ENCODE measurements at regions not wholly inside any gene's neighbourhood (a gene's known extent, or its start where the extent isn't known, plus 50 kb on each side); places are given as distances from the start of the nearest gene placed in this dataset.
A peak's percentile ranks its signal among the peaks of the same experiment; 100 is the strongest.

GRCh38 chr7:69411466-69411865, 186.8 kb upstream of the AUTS2 start:
- no peak for FAIRE-seq
- Histone ChIP-seq H3K9ac (ENCODE audit: low read length) (no peak overlapping the region), H3K4me3 (ENCODE audit: insufficient read depth, low read depth, low read length) (no peak overlapping the region), H3K36me3 (ENCODE audit: insufficient read depth, low read length) (no peaks in the 10 kb centered on the region), H3K27ac (ENCODE audit: low read depth, low read length) (no peak overlapping the region), H3K4me1 (ENCODE audit: insufficient read depth, low read length) (no peaks in the 10 kb centered on the region), H3K27me3 (ENCODE audit: insufficient read depth, low read length) (no peaks in the 10 kb centered on the region), H3K9me3 (ENCODE audit: insufficient read depth, low read depth, low read length) (no peaks in the 10 kb centered on the region), H3K79me2 (ENCODE audit: insufficient read depth, low read length) (no peaks in the 10 kb centered on the region), H3K4me2 (ENCODE audit: low read length) (no peak overlapping the region), H2AFZ (ENCODE audit: low read depth, low read length) (no peak overlapping the region), H4K20me1 (ENCODE audit: insufficient read depth, low read length) (no peaks in the 10 kb centered on the region)
- Mint-ChIP-seq H3K36me3 (ENCODE audit: low read depth, unreplicated experiment) (no peaks in the 10 kb centered on the region), H3K27me3 (ENCODE audit: low read depth, unreplicated experiment) (peaks cover 2% of the 10 kb centered on the region), H3K9me3 (ENCODE audit: unreplicated experiment) (peaks cover 4% of the 10 kb centered on the region), H3K4me3 (ENCODE audit: unreplicated experiment) (no peak overlapping the region), H3K4me1 (ENCODE audit: low read depth, unreplicated experiment) (peaks cover 5% of the 10 kb centered on the region), H3K27ac (ENCODE audit: unreplicated experiment) (no peak overlapping the region)
- no peak for TF ChIP-seq EZH2 (IDR thresholded peaks at IDR 0.05; ENCODE audit: insufficient read depth, low read length)
- TF ChIP-seq, protein P1, sequence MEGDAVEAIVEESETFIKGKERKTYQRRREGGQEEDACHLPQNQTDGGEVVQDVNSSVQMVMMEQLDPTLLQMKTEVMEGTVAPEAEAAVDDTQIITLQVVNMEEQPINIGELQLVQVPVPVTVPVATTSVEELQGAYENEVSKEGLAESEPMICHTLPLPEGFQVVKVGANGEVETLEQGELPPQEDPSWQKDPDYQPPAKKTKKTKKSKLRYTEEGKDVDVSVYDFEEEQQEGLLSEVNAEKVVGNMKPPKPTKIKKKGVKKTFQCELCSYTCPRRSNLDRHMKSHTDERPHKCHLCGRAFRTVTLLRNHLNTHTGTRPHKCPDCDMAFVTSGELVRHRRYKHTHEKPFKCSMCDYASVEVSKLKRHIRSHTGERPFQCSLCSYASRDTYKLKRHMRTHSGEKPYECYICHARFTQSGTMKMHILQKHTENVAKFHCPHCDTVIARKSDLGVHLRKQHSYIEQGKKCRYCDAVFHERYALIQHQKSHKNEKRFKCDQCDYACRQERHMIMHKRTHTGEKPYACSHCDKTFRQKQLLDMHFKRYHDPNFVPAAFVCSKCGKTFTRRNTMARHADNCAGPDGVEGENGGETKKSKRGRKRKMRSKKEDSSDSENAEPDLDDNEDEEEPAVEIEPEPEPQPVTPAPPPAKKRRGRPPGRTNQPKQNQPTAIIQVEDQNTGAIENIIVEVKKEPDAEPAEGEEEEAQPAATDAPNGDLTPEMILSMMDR (IDR thresholded peaks at IDR 0.05; ENCODE audit: insufficient read depth, low read depth, low read length) = no peak
- DNase-seq (ENCODE audit: low read depth) = no peak

- no peaks in the 10 kb centered on the region for H3K27me3 ChIP-seq (ENCODE audit: insufficient read depth, low read length)
- no peaks in the 10 kb centered on the region for H3K4me1 ChIP-seq (ENCODE audit: insufficient read depth, low read length)
- Mint-ChIP-seq H3K36me3 (ENCODE audit: low read depth, unreplicated experiment) (no peaks in the 10 kb centered on the region), H3K4me1 (ENCODE audit: low read depth, unreplicated experiment) (peaks cover 5% of the 10 kb centered on the region), H3K9me3 (ENCODE audit: unreplicated experiment) (peaks cover 6% of the 10 kb centered on the region), H3K27me3 (ENCODE audit: low read depth, unreplicated experiment) (peaks cover 3% of the 10 kb centered on the region), H3K4me3 (ENCODE audit: unreplicated experiment) (no peak overlapping the region), H3K27ac (ENCODE audit: unreplicated experiment) (peak overlapping the region; percentile 34)
- TF ChIP-seq, protein P1 (IDR thresholded peaks at IDR 0.05; ENCODE audit: insufficient read depth, low read depth, low read length) = no peak
- TF ChIP-seq EZH2 (IDR thresholded peaks at IDR 0.05; ENCODE audit: insufficient read depth, low read length) = no peak
- peak overlapping the region; percentile 45 for H2AFZ ChIP-seq (ENCODE audit: low read depth, low read length)
- H3K27ac ChIP-seq (ENCODE audit: low read depth, low read length) = no peak overlapping the region
- no peaks in the 10 kb centered on the region for H3K79me2 ChIP-seq (ENCODE audit: insufficient read depth, low read length)
- H3K4me3 ChIP-seq (ENCODE audit: insufficient read depth, low read depth, low read length) = no peak overlapping the region
- H3K9ac ChIP-seq (ENCODE audit: low read length) = no peak overlapping the region
- H3K36me3 ChIP-seq (ENCODE audit: insufficient read depth, low read length) = no peaks in the 10 kb centered on the region
- H4K20me1 ChIP-seq (ENCODE audit: insufficient read depth, low read length) = no peaks in the 10 kb centered on the region
- H3K9me3 ChIP-seq (ENCODE audit: insufficient read depth, low read depth, low read length) = no peaks in the 10 kb centered on the region
- peak overlapping the region; percentile 7 for H3K4me2 ChIP-seq (ENCODE audit: low read length)
- FAIRE-seq = peak; percentile 78
- peak; percentile 83 for DNase-seq (ENCODE audit: low read depth)
Observed at GRCh38 chr7:69412331-69413146, 185.7 kb upstream of the AUTS2 start.

GRCh38 chr7:69414555-69414954, 183.7 kb upstream of the AUTS2 start:
- Histone ChIP-seq H3K9ac (ENCODE audit: low read length) (no peak overlapping the region), H3K4me3 (ENCODE audit: insufficient read depth, low read depth, low read length) (no peak overlapping the region), H2AFZ (ENCODE audit: low read depth, low read length) (no peak overlapping the region), H3K79me2 (ENCODE audit: insufficient read depth, low read length) (no peaks in the 10 kb centered on the region), H4K20me1 (ENCODE audit: insufficient read depth, low read length) (no peaks in the 10 kb centered on the region), H3K36me3 (ENCODE audit: insufficient read depth, low read length) (no peaks in the 10 kb centered on the region), H3K4me2 (ENCODE audit: low read length) (no peak overlapping the region), H3K27me3 (ENCODE audit: insufficient read depth, low read length) (no peaks in the 10 kb centered on the region), H3K9me3 (ENCODE audit: insufficient read depth, low read depth, low read length) (no peaks in the 10 kb centered on the region), H3K27ac (ENCODE audit: low read depth, low read length) (no peak overlapping the region), H3K4me1 (ENCODE audit: insufficient read depth, low read length) (no peaks in the 10 kb centered on the region)
- Mint-ChIP-seq H3K27ac (ENCODE audit: unreplicated experiment) (no peak overlapping the region), H3K4me1 (ENCODE audit: low read depth, unreplicated experiment) (peaks cover 10% of the 10 kb centered on the region), H3K27me3 (ENCODE audit: low read depth, unreplicated experiment) (peaks cover 7% of the 10 kb centered on the region), H3K9me3 (ENCODE audit: unreplicated experiment) (peaks cover 11% of the 10 kb centered on the region), H3K36me3 (ENCODE audit: low read depth, unreplicated experiment) (no peaks in the 10 kb centered on the region), H3K4me3 (ENCODE audit: unreplicated experiment) (no peak overlapping the region)
- DNase-seq (ENCODE audit: low read depth) (no peak), FAIRE-seq (no peak)
- TF ChIP-seq, protein P1 (IDR thresholded peaks at IDR 0.05; ENCODE audit: insufficient read depth, low read depth, low read length) = no peak
- TF ChIP-seq EZH2 (IDR thresholded peaks at IDR 0.05; ENCODE audit: insufficient read depth, low read length) = no peak

Data from astrocyte (in vitro differentiated cells and primary cell).